GM21447 (cell line): ENCODE measurements at regions not wholly inside any gene's neighbourhood (a gene's known extent, or its start where the extent isn't known, plus 50 kb on each side); places are given as distances from the start of the nearest gene placed in this dataset.

ENCODE experiments used
- ATAC-seq: cut with Tn5 transposase; IDR thresholded peaks from one replicate; pipeline ENCODE4 v1.9.1; 2021; ENCODE audit not compliant: unreplicated experiment

DNA sequence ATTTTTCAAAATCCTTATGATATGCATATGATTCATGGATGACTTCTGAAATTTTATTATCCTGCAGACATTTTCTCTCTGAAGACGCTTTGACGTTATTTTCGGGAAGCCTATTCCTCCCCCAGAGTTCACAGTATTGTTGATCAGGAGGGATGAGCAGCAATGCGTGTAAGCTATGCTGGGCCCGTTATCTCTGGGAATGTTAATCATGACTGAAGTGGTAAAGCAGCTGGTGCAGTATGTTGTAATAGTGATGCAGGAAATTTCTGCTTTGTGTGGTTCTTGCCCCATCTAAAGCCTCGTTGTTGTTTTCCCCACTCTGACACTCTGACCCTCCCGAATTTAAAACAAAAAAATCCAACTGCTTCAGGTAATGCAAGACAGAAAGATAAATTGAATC is 1797.8 kb upstream of the WWC1 start:
- ATAC-seq = no peak

DNA sequence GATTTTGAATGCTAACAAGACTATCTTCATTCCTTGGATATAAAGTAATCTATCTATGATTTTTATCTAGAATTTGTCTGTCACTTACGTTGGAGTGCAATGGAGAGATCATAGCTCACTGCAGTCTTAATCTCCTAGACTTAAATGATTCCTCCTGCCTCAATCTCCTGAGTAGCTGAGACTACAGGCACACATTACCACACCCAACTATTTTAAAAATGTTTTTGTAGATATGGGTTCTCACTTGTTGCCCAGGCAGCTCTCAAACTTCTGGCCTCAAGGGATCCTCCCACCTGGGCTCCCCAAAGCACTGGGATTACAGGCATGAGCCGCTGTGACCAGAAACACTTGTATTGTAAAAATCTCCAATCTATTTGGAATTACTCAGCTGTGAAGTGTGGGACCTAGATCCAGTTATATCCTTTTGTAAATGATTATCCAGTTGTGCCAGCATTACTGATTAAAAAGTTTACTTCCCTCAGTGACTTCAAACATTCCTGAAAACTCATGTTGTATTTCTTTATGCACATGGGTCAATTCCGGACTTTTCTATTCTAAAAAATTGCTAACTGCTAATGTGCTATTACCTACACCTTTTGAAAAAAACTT is 1793.8 kb upstream of the WWC1 start:
- no peak for ATAC-seq

DNA sequence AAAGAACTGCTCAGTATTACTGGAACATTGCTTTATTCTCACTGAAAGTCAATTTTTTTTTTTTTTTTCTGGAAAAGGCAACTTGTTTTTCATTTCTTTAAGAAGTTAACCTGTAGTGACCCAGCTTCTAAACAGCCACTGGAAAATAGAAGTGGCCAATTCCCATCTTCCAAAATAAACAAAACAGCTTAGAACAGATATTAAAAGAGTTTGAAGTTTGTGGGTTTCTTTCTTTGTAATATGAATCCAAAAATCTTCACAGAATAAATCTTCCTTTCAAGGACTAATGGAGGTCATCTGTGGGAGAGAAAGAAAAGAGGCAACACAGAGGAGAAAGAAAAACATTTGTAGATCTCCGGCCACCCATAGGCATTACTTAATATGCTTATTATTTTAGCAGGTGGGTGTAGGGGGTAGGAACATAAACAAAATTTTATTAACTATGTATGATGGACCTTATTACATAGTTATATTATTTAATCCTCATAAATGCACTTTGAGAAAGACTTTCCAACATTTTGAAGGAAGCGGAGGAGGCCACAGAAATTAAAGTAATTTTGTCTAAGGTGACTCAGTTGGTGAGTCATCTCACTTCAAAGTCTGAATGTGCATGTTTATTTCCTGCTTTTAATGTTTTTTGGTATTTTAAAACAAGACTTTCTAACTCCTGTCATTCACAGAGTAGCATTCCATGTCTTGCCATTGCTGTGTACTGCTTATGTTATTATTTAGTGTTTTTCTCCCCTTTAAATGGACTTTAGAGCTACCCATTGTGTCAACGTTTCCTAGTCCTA is 1791.8 kb upstream of the WWC1 start:
- ATAC-seq = no peak

DNA sequence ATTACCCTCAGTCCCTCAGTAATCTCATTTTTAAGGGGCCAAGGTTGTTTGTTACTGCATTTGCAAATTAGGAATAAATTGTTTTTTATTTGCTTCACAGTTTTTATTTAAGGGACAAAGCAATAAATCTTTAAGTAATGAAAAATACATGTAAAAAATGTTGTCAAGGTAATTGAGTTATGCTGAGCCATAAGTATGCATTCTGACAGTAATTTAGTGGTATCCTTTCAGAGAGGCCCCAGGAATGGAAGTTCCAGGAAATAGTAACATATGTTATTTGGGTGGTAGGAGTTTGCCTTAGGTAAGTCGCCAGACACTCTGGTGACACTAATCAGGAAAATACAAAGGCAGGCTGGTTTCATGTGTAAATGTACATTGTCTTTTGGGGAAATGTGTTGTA is 1787.9 kb upstream of the WWC1 start:
- ATAC-seq = no peak

DNA sequence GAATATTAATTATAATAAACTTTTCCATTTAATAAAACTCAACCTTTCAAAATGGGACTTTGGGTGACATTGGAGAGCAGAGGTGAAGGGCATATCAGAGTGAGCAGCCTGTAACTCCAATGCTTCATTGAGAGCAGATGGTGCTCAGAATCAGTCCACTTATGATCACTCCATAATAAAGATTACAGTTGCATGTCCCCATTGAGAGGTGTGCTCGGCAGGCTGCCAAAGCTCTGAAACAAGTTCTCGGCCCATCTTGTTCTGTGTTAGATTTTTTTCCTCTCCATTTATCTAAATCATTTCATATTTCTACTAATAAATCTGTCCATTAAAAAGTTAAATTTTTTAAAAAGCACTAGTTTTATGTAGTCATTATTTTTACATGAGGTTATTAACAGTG is 1786.4 kb upstream of the WWC1 start:
- no peak for ATAC-seq

DNA sequence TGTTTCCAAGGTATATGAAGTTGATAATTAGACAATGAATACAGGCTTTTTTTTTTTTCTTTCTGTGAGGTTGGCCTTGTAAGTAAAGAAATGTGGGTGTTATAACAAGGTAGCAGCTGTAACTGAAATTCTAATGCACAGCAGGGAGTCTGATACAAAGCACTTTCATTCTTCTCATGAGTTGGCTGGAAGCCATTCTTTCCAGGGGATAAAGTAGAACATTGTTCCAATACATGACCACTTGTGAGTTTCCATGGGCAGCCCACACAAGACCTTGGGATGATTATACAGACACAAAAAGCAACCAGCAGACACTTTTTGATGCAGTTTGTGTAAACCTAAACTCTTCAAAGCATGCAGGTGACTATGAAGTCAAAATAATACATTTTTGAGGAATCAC is 1785.9 kb upstream of the WWC1 start:
- no peak for ATAC-seq

DNA sequence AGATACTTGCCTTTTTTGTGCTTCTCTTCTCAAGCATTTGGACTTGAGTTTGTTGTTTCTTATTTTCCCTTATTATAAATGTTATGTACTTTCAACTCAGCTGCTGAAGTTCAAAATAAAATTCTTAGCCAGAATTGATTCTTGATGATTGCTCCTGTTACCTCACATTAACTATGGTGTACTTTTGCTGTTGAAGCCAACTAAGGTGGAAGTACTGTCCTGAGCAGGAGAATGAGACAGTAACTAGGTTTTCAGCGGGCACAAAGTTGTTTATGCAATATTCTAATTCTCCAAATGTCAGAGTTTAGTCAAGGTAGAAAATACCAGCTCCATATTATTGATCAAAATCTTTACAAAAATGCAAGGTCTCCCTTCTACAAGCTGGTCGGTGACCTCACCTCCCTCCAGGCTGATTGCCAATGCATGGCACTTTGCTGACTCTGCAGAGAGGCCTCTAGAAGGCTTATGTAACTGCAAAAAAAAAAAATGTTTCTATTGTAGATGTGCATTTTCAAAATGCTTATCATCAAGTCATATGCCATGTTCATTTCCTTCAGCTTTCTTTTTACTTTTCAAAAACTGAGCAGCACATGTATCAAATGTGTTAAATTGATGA is 1783.5 kb upstream of the WWC1 start:
- no peak for ATAC-seq

DNA sequence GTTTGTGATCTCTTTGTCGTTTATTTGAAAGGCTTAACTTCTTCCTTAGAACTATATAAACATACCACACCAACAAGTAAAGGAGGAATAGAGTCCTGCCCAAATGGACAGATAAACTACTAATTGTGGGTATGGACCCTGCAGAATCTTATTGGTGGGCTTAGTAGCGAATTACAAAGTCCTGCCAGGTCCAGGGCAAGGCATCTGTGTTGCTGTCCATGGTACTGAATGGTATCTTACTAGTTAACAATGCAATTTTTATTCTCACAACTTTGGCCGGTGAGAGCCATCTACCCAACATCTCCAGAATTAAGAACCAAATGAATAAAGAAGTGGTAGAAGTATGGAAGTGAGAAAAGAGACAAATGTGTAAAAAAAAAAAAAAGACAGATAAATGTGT is 1782.4 kb upstream of the WWC1 start:
- no peak for ATAC-seq

DNA sequence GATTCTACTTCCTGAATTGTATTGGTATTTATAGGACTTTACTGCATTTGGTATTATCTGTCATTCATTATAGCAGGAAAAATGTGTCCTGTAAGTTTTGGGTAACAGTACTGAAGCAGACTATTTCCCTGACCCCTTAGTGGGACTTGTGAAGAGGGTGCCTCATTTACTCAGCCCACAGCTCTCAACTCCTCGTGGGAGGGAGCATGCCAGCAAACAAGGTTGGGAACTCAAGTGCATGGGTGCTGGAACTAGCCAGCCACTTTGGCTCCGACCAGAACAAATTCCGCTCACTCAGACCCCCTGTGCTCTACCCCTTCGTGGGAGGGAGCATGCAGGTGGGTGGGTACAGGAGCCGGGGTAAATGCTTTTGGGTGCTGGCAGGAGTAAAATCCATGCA is 1773.5 kb upstream of the WWC1 start:
- no peak for ATAC-seq

DNA sequence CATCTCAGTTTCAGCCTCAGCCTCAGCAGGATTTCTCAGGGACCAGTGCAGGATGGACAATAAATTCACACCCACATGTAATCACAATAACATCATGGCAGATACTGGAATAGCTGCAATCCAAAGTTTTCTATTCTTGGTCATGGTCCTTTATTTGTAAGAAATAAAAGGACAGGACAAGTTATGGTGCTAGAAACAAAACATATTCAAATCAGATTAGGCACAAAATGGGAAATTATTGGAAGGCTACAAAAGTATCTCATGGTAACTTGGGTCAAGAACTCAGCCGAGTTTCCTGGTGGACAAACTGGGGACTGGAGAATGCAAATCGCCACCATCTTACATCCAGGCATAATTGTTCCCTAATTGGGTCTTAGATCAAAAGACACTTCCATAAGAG is 1768.2 kb upstream of the WWC1 start:
- ATAC-seq = no peak

DNA sequence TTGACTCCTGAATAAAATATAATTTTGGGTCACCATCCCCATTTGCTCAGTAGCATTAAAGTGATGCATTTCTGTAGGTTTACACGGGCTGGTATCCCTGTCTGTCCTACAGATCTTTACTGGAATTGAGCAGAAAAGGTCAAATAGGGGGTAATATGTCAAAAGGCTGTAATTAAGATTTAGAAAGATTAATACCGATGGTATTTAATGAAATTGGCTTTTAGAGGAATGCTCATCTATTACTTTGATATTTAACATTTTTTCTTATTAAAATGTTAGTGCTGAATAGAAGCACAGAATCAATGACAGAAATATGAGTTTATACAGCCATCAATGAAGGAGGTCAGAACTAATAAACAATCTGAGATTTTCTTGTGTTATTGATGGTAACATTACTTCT is 1762.2 kb upstream of the WWC1 start:
- no peak for ATAC-seq

DNA sequence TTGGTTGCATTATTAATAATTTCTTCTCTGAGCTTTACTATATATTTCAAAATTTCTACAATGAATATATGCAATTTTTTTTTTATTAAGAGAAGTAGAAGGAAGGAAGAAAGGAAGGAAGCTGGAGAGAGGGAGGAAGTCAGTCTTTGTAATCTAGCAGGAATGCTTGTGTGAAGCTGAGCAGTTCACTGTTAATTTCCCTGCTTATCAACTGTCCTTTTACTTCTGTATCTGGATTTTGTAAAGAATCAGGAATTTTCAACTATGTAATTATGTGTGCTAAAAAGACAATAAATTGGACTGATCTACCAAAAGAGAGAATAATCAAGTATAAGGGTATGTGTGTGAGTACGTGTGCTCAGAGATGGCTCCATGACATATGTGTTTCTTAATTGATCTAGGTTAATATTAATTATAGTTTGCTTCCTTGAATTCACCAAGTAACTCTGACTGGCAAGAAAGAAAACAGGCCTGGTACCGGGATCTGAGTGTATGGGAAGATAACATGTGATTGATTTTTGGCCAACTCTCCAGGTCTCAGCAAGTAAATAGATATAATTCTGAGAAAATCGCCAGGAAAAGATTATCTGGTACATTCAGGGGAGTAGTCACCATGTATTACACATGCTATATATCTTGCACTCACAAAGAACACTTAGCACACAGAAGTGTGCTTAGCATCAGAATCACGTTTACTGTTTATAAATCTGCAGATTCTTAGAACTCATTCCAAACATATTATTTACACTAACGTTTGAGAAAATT is 1758.8 kb upstream of the WWC1 start:
- no peak for ATAC-seq

DNA sequence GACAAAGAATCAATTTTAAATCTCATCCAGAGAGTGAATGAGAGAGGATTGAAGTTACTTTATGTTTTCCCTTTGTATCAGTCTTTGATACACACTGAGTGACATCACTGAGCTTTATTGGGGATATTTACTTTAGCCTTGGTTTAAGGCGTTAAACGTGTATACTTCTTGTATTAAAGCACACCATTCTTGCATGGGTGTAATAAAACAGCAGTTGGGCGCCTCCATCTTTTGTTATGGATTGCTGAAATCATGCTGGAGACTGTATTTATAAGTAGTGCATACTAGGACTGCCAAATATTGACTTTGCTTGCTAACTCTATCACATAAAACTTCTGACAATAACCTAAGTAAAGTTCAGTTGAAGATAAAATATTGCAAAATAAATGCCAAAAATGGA is 1755.8 kb upstream of the WWC1 start:
- ATAC-seq = no peak

DNA sequence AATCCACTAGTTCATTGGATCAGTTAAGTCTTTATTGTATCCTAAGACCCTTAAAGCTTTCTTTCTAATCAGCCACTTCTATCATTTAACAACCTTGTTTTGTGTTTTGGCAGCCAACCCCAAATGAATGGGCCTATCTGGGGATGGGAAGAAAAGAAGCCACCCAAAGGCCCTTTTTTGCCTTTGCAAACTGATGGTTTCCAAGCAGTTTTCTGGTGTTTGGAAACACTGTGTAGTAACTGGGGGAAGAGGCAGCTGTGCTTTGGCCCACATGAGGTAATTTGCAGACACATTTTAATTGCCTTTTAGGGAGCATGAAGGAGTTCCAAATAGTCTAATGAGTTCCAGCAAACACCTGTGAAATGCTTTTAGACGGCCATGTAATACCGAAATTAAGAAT is 1751.3 kb upstream of the WWC1 start:
- ATAC-seq = no peak

DNA sequence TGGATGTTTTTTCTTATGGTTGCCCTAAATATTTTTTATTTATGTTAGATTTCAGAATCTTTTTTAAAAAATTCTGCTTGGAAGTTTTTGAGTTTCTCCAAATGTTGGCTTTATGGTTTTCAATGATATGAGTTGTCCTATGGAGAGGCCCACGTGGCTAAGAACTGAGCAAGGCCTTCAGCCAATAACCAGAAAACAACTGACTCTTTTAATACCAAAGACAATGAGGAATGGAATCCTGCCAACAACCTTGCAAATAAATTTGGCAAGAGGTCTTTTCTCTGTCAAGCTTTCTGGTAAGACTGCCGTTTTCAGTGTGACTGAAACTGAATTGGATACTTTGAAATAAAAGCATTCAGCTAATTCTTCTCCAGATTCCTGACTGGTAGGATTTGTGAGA is 1740.1 kb upstream of the WWC1 start:
- ATAC-seq = no peak

DNA sequence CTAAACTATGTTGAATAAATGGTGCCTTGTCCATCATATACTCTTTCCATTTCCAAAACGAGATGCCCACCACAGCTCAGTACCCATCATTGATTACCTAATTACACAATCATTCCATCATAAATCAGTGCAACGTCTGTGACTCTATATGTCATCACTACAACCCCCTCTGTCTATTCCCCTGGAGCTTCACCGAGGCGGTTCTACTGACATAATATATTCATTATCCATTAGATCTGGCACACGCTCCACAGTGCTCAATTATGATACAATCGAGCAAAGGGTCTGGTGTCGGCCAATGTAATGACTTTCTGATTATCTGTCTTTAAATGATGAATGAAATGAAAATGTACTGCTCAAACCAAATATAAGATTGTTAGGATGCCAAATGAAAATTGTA is 1737.7 kb upstream of the WWC1 start:
- ATAC-seq = no peak

DNA sequence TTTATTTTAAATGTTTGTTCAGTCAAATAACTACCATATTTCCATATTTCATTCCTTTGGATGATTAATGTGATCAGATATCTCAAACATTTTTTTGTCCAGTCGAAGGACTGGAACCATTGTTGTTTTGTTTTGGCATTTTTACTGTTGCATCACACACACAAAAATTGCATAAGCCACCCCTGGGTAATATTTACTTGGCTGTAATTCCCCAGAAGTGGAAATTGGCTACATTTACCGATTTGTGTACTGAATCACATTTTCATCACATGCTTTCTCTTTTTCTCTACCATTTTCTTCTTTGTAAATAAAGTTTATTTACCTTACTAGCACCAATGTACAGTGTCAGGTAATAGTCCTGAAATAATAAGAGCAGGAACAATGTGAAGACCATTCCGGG is 1729.7 kb upstream of the WWC1 start:
- no peak for ATAC-seq

DNA sequence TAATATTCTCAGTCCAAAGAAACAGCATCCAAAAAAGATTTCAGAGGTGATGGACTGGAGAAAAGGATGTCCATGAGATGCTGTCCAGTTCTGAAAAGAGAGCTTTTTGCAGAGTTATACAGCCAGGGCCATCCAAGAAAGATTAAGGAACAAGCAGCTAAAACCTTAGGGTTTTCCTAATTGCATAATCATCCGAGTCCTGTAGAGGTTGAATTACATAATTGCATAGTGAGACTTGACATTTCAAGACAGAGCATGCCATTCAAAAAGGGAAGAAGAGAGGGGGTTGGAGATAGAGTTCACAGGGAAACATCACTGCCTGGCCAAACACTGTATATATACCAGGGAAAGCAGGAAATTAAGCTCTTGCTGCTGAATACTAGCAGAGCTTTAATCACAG is 1729.2 kb upstream of the WWC1 start:
- ATAC-seq = no peak

DNA sequence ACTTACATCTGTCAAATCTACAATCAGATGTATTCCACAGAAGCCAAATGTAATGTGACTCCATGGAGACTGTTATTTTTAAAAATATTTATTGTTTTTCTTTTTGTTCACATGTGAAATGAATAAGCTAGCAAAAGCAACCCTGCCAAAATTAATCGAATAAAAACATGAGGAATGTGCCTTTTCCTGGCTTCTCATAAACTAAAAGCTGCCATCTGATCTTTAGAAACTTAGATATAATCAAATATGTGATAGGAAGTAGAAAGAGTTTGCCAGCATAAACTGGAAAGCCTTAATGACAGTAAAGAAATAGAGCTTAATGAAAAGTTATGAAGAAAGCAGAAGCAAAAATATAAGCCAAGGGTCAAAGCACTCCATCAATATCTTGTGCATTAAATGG is 1724.7 kb upstream of the WWC1 start:
- ATAC-seq = no peak

DNA sequence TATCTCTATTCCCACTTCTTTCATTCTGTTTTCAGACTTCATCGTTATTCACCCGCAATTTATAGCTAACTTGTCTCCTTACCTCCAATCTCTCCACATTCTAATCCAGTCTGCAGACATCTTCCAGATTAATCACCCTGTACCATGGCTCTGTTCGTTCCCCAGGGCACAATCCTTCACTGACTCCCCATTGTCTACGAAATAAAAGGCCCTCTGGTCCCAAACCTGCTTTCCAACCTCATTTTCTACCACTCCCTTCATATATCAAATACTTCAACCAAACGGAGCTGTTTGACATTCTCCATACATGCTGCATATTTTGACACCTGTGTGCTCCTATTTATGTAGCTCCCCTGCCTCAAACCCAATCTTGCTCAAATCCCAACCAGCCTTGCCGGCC is 1720.6 kb upstream of the WWC1 start:
- ATAC-seq = no peak

DNA sequence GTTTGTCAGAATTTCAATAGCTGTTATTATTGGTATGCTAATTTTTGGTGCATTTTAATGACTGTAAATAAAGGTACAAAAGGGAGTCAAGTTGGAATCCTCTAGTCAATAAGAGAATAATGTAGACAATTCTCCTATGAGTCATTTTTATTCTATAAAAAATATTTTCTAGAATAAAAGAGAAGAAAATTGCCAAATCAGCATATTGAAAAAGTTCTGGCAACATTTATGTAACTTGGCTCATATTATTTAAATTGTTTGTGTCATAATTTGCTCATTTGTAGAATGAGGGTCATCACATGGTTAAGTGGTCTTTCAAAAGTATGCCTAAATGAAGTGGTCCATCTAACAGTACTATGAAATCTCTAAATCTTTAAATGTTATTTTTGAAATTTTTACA is 1719.8 kb upstream of the WWC1 start:
- ATAC-seq = no peak

DNA sequence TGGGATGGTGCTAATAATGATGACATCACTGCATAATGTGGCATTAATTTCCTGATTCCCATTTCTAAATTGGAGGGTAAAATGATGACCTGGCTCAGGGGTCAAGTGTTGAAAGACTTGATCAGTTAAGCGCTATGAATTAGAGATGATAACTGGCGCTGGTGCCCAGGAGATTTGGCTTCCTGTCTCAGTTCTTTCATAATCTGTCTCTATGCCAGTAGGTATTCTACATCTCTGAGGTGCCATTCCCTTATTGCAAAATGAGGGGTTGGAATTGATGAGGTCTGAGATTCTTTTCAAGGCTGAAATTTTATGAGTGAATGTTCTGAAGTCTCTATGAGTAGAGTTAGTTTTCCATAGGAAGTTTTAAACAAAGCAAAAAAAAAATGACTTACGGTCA is 1715.1 kb upstream of the WWC1 start:
- no peak for ATAC-seq
